GM19324 (cell line): ENCODE measurements at regions not wholly inside any gene's neighbourhood (a gene's known extent, or its start where the extent isn't known, plus 50 kb on each side); places are given as distances from the start of the nearest gene placed in this dataset.

Experiments used
- ATAC-seq: cut with Tn5 transposase; IDR thresholded peaks from one replicate; pipeline ENCODE4 v1.9.1; 2021; ENCODE audit warnings: mild to moderate bottlenecking, moderate library complexity; ENCODE audit not compliant: unreplicated experiment, low FRiP score

- no peak for ATAC-seq
Measured at GRCh38 chr4:37051111-37051510, 193.4 kb upstream of the NWD2 start.

- no peak for ATAC-seq
Measured at GRCh38 chr4:37051866-37052265, 192.7 kb upstream of the NWD2 start.

DNA sequence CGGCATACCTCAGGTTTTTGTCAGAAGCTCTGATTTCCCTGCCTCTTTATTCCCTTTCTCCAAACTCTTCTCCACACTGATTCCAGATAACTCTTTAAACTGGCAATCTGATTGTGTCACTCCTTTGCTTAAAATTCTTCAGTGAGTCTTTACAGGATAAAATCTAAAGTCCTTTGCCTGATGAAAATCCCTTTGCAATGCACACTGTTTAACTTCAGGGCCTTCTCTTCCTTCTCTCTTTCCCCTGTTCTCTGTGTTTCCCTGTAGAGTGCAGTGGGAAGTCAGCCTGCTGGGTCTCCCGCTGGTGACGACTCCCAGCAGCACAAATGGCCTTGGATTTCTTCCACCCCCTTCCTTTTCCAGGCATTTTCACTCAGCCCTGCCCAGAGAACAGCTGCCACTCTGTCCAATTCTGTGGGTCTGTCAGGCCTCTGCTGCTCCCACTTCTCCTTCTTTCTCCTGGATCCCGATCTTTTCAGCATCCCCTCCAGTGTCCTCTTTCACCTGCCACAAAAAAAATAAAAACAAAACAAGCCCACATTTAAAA is 189.9 kb upstream of the NWD2 start:
- no peak for ATAC-seq

DNA sequence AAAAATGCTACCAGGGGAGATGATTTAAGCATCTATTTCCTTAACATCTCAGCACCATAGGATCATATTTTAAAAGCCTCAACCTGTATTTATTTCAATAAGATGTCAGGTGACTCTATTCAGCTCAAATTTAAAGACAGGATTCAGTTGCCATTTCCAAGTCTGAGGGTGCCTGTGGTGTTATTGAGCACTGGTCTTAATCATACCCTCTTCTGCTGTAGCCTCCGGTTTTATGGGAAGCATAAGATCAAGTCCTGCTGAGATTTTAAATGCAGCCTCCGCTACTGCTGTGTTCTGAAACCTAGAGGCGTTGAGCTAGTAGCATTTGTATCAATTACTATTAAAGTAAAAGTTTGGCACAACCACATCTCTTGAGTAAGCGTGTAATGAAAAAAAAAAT is 185.7 kb upstream of the NWD2 start:
- ATAC-seq = no peak

- no peak for ATAC-seq
Measured at GRCh38 chr4:37066159-37066558, 178.4 kb upstream of the NWD2 start.

GRCh38 chr4:37068580-37068979 is 176.0 kb upstream of the NWD2 start:
- no peak for ATAC-seq

DNA sequence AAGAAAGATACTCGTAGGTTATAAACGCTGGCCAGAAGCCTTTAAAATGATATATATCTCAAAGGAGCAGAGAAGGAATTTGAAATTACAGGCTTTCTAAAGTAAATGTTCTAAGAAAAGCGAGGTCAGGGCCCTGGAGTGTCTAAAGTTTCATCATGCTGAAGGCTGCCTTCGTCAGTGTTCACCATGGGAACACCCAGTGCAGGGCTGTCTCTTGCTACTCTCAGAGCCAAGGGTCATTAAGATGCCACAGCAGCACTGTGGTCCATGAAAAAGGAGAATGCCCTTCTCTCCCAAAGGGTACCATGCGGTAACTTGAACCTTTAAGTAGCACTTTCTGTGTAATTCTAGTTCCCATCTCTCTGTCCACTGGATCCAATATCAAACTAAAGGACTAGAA is 174.5 kb upstream of the NWD2 start:
- no peak for ATAC-seq

DNA sequence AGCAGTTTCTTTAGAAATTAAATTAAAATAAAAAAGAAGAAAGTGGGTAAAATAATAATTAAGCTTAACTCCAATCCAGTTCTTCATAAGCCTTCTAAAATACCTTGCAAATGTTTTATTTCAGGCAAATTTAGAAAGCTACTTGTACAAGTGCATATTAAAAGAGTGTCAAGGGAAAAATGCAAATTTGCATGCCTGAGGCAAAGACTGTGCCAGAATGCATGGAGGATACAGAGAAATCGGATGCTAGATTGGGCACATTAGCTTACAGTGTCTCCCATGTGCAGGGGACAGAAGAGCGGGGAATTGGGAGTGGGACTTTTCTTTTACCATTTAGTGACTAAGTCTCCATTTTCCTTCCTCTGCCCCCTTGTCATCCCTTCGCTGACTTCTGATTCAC is 173.0 kb upstream of the NWD2 start:
- no peak for ATAC-seq

GRCh38 chr4:37073226-37073840 is 171.2 kb upstream of the NWD2 start:
- ATAC-seq = no peak

DNA sequence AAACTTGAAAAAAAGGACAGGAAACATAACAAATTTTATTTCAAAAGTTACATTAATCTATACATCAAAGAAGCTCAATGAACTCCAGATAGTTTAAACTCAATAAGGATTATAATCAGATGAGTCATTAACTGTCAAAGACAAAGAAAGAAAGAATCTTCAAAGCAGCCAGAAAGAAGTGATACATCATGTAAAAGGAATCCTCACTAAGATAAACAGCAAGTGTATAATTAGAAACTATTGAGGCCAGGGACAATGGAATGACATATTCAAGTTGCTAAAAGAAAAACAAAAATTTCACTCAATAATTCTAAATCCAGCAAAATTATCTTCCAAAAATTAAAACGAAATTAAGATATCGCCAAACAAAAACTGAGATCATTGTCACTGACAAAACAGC is 161.6 kb upstream of the NWD2 start:
- no peak for ATAC-seq

DNA sequence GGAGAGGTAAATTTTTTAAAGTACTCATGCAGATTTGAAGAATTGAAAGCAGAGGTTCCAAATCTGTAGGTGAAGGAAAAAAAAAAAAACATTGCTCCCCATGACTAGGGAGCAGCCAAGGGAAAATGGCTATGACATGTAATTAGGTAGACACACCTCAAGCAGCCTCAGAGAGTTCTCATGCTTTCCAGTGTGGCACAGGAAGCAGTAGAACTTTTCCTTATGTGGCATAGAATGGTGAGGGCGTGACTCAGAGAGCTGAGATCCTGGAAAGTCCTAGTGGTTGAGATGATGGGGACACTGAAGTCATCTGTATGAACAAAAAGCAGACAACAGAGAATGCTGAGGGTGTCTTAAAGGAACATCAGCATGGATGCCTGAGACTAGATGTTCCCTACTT is 148.6 kb upstream of the NWD2 start:
- no peak for ATAC-seq

GRCh38 chr4:37101182-37101581 is 143.4 kb upstream of the NWD2 start:
- no peak for ATAC-seq

DNA sequence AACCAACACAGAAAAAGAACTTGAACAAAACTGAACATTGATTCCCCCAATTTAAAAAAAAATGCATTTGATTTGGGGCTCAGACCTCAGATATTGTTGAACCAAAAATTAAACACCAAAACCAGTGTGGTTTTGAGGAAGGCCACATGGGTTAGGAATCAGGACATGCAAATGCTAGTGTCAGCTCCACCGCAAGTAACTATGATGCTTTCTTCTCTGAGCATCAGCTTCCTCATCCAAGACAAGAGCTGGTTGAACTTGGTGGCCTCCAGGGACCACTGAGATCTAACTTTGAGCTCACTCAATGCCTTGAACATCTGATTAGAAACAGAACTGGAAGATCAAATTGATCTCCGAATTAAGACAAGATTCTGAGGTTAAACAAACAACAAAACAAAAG is 142.9 kb upstream of the NWD2 start:
- no peak for ATAC-seq

- no peak for ATAC-seq
Measured at GRCh38 chr4:37109756-37110155, 134.8 kb upstream of the NWD2 start.

GRCh38 chr4:37124800-37125199 is 119.7 kb upstream of the NWD2 start:
- no peak for ATAC-seq

DNA sequence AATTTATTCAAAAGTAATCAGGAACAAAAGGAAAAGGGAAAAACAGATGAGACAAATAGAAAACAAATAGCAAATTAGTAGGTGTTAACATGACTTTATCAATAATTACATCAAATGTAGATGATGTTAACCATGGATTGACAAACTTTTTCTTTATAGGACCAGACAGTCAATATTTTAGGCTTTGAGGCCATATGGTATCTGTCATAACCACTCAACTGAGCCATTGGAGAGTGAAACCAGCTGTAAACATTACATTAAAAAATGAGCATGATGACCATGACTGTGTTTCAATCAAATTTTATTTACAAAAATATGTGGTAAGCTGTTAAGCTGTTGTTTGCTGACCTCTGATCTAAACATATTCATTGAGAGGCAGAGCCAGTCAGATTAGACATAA is 118.5 kb upstream of the NWD2 start:
- no peak for ATAC-seq

DNA sequence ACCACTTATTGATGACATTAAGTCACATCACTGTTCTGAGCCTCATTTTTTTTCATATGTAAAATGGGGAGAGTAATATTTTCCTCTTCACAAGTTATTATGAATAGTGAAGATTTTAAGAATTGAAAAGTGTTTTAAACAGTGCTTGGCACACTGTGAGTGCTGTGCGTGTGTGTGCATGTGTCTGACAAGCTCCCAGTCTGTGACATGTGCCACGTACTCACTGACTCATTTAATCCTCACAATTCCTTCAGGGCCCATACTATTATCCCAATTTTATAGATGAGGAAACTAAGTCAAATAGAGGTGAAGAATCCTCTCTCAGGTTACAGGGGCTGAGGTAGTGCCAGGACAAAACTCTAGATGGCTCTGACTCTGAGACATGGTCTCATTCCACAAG is 114.1 kb upstream of the NWD2 start:
- no peak for ATAC-seq

DNA sequence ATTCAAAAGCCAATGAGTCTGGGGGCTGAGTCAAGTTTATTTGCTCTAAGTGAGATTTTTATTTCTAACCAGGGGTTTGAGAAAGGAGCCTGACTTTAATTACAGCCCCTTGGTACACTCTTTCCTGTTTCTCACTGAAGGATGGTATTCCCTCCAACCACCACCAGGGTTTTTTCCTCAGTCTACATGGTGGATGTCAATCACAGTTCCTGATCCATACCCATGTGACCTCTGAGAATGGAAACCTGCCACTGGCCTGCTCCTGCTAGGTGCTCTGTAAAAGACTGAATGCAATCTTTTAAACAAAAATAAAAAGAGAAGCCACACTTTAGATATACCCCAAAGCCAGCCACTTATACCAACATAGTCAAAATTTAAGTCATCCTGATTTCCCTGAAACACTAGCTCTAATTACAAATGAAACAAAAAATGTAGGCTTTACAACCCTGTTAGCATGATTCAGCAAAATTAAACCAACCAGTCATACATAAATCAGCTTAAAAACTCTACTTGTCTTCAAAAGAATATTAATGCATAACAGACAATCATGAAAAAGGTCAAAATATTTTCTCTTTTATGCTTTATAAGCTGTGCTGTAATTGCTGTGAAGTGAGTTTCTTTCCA is 112.1 kb upstream of the NWD2 start:
- ATAC-seq = no peak

- no peak for ATAC-seq
Measured at GRCh38 chr4:37132975-37133360, 111.6 kb upstream of the NWD2 start.

- peak; percentile 52 for ATAC-seq
Measured at GRCh38 chr4:37138019-37138653, 106.4 kb upstream of the NWD2 start.

- no peak for ATAC-seq
Measured at GRCh38 chr4:37138789-37139188, 105.8 kb upstream of the NWD2 start.

GRCh38 chr4:37139987-37140386 is 104.6 kb upstream of the NWD2 start:
- no peak for ATAC-seq
